Kidney epithelial cell (primary cell): ENCODE measurements at regions not wholly inside any gene's neighbourhood (a gene's known extent, or its start where the extent isn't known, plus 50 kb on each side); places are given as distances from the start of the nearest gene placed in this dataset.

Experiments used
- DNase-seq: peaks from one replicate; pipeline ENCODE4 v3.0.0-alpha.2; 2010; ENCODE audit warnings: low read depth
- H3K27me3 ChIP-seq: 2 replicates; pipeline ENCODE4 v1.6.0; 2011; ENCODE audit warnings: low read length; ENCODE audit not compliant: control insufficient read depth, insufficient read depth
- H3K36me3 ChIP-seq: 2 replicates; pipeline ENCODE4 v1.5.1; 2011; ENCODE audit warnings: low read length; ENCODE audit not compliant: control insufficient read depth, insufficient read depth
- H3K4me3 ChIP-seq: 2 replicates; pipeline ENCODE4 v1.5.1; 2011; ENCODE audit warnings: low read depth, mild to moderate bottlenecking, control low read depth, low read length
- TF ChIP-seq, protein P1 (sequence below): IDR thresholded peaks from 2 replicates; pipeline ENCODE4 v1.5.1; 2011; ENCODE audit warnings: mild to moderate bottlenecking, moderate library complexity, low read length, control low read depth, inconsistent platforms; ENCODE audit not compliant: insufficient read depth, poor library complexity, severe bottlenecking

DNA sequence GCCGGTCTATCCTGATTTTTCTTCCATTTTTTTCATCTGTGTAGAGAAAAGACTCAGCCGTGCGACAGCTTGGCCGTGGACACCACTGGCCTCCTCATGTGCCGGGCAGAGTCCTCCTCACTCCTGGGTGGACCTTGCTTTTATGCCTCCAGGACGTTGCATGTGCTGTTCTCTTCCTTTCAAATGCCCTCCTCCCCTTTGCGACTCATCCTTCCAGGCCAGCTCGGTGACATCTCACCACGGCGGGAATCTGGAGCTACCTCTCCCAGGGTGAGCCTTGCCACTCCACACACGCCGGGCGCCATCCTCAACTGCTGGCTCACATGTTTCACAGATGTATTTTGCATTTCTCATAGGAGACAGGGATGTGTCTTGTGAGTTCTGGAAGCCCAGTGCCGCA, 198.5 kb upstream of the HDAC4 start:
- H3K4me3 ChIP-seq: no peak overlapping the region
- TF ChIP-seq, protein P1, sequence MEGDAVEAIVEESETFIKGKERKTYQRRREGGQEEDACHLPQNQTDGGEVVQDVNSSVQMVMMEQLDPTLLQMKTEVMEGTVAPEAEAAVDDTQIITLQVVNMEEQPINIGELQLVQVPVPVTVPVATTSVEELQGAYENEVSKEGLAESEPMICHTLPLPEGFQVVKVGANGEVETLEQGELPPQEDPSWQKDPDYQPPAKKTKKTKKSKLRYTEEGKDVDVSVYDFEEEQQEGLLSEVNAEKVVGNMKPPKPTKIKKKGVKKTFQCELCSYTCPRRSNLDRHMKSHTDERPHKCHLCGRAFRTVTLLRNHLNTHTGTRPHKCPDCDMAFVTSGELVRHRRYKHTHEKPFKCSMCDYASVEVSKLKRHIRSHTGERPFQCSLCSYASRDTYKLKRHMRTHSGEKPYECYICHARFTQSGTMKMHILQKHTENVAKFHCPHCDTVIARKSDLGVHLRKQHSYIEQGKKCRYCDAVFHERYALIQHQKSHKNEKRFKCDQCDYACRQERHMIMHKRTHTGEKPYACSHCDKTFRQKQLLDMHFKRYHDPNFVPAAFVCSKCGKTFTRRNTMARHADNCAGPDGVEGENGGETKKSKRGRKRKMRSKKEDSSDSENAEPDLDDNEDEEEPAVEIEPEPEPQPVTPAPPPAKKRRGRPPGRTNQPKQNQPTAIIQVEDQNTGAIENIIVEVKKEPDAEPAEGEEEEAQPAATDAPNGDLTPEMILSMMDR: no peak
- DNase-seq: no peak
- H3K27me3 ChIP-seq: no peaks in the 10 kb centered on the region
- no peaks in the 10 kb centered on the region for H3K36me3 ChIP-seq

DNA sequence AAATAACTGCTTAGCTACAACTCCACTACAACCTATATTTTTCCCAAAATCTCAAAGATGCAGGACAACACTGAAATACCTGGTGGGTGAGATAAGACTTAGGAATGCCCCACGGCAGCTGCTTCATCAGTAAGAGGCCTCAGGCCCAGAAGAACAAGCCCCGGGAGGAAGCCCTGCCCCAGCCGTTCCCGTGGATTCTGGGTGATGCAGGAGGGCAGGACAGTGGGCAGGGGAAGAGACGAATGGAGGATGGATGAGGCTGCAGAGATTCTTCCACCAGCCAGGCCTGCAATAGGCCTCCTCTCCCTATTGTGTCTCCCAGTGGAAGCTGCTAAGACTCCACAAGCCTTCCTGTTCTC, 197.9 kb upstream of the HDAC4 start:
- no peak overlapping the region for H3K4me3 ChIP-seq
- no peaks in the 10 kb centered on the region for H3K27me3 ChIP-seq
- no peak for DNase-seq
- no peaks in the 10 kb centered on the region for H3K36me3 ChIP-seq
- TF ChIP-seq, protein P1: no peak

- Histone ChIP-seq H3K36me3 (no peaks in the 10 kb centered on the region), H3K27me3 (no peaks in the 10 kb centered on the region), H3K4me3 (no peak overlapping the region)
- DNase-seq: no peak
- TF ChIP-seq, protein P1: no peak
These were observed 197.4 kb upstream of the HDAC4 start for GRCh38 chr2:239598011-239598731.

GRCh38 chr2:239597216-239597615, 196.4 kb upstream of the HDAC4 start:
- no peak for DNase-seq
- H3K27me3 ChIP-seq: no peaks in the 10 kb centered on the region
- H3K4me3 ChIP-seq: no peak overlapping the region
- no peaks in the 10 kb centered on the region for H3K36me3 ChIP-seq
- TF ChIP-seq, protein P1: no peak

DNA sequence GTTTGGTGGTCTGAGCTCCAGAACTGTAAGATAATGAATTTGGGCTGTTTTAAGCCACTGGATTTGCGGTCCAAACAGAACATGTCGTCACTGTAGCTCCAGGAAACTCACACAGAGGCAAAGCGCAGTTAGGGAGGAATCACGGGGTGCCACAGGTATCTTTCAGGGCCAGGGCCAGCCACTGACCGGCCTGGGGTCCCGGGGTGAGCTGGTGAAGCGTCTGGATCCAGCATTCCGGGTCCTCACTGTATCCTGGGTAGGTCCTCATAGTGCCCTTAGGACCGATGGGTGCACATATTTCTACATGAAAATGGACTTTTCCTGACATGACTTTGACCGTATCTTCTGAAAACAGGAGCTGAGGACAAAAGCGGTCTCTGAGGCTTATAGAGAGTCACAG, 196.0 kb upstream of the HDAC4 start:
- Histone ChIP-seq H3K4me3 (no peak overlapping the region), H3K27me3 (no peaks in the 10 kb centered on the region), H3K36me3 (no peaks in the 10 kb centered on the region)
- TF ChIP-seq, protein P1: no peak
- no peak for DNase-seq

DNA sequence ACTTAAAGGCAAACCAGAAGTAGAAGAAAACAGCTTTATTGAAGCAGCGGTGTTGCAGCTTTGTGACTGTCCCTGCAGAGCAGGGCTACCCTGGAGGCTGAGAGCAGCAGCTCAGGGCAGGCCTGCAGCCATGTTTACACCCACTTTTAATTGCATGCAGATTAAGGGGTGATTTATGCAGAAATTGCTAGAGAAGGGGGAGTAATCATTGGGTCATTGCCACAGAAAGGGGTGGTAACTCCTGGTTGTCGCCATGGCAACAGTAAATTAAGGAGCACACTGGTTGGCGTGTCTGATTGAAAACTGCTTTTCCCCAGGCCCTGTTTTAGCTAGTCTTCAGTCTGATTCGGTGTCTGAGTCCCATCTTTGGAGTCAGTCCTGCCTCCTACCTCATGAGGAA, 195.4 kb upstream of the HDAC4 start:
- Histone ChIP-seq H3K27me3 (no peaks in the 10 kb centered on the region), H3K36me3 (no peaks in the 10 kb centered on the region), H3K4me3 (no peak overlapping the region)
- DNase-seq: no peak
- TF ChIP-seq, protein P1: no peak
